Smooth muscle cell (in vitro differentiated cells): ENCODE measurements at regions not wholly inside any gene's neighbourhood (a gene's known extent, or its start where the extent isn't known, plus 50 kb on each side); places are given as distances from the start of the nearest gene placed in this dataset.
"Not testable (repeated sequence)": the region's sequence is repeated elsewhere in the genome, so short reads cannot be mapped to it uniquely, and the experiment has no call there.

Experiments
- DNase-seq: peaks from one replicate; lab custom pipeline; 2025; ENCODE audit not compliant: unreplicated experiment; lab: John Stamatoyannopoulos, UW
- H2AFZ ChIP-seq: fragments of 200-600 bp; sonication (generic); 2 replicates; pipeline ENCODE4 v1.6.0; 2016; ENCODE audit warnings: antibody characterized with exemption, low read depth, mild to moderate bottlenecking
- H3F3A ChIP-seq: fragments of 200-600 bp; sonication (generic); 2 replicates; pipeline ENCODE4 v1.6.0; 2017; ENCODE audit warnings: antibody characterized with exemption, low read depth
- H3K27ac ChIP-seq: fragments of 200-600 bp; sonication (generic); 2 replicates; pipeline ENCODE4 v1.5.1; 2016; ENCODE audit warnings: low read depth, mild to moderate bottlenecking
- H3K27me3 ChIP-seq: fragments of 200-600 bp; sonication (generic); 2 replicates; pipeline ENCODE4 v1.6.1; 2016; ENCODE audit warnings: low read depth, mild to moderate bottlenecking
- H3K36me3 ChIP-seq: fragments of 200-600 bp; sonication (generic); 2 replicates; pipeline ENCODE4 v1.5.1; 2016; ENCODE audit warnings: low read depth
- H3K4me1 ChIP-seq: fragments of 200-600 bp; sonication (generic); 2 replicates; pipeline ENCODE4 v1.5.1; 2016; ENCODE audit warnings: low read depth
- H3K4me2 ChIP-seq: fragments of 200-600 bp; sonication (generic); 2 replicates; pipeline ENCODE4 v1.6.0; 2016; ENCODE audit warnings: mild to moderate bottlenecking
- H3K4me3 ChIP-seq: fragments of 200-600 bp; sonication (generic); 2 replicates; pipeline ENCODE4 v1.5.1; 2016; ENCODE audit warnings: mild to moderate bottlenecking
- H3K79me2 ChIP-seq: fragments of 200-600 bp; sonication (generic); 2 replicates; pipeline ENCODE4 v1.6.0; 2016; ENCODE audit warnings: low read depth, mild to moderate bottlenecking
- H3K9ac ChIP-seq: fragments of 200-600 bp; sonication (generic); 2 replicates; pipeline ENCODE4 v1.6.0; 2016; ENCODE audit warnings: low read depth
- H3K9me3 ChIP-seq: fragments of 200-600 bp; sonication (generic); replicated peaks from 2 replicates; pipeline ENCODE4 v1.5.1; 2016; ENCODE audit warnings: low read depth
- H4K20me1 ChIP-seq: fragments of 200-600 bp; sonication (generic); 2 replicates; pipeline ENCODE4 v1.6.0; 2016; ENCODE audit warnings: low read depth
- WGBS: methylation state at CpG from one replicate; pipeline ENCODE4 v1.1.7; 2016; ENCODE audit warnings: low lambda C conversion rate; 5-methylcytosine and 5-hydroxymethylcytosine counted together
- TF ChIP-seq, protein P1 (sequence below): fragments of 200-600 bp; sonication (generic); IDR thresholded peaks from 2 replicates; pipeline ENCODE4 v1.5.1; 2017; ENCODE audit warnings: borderline replicate concordance, mild to moderate bottlenecking, antibody characterized with exemption; ENCODE audit not compliant: insufficient read depth, poor library complexity, severe bottlenecking

DNA sequence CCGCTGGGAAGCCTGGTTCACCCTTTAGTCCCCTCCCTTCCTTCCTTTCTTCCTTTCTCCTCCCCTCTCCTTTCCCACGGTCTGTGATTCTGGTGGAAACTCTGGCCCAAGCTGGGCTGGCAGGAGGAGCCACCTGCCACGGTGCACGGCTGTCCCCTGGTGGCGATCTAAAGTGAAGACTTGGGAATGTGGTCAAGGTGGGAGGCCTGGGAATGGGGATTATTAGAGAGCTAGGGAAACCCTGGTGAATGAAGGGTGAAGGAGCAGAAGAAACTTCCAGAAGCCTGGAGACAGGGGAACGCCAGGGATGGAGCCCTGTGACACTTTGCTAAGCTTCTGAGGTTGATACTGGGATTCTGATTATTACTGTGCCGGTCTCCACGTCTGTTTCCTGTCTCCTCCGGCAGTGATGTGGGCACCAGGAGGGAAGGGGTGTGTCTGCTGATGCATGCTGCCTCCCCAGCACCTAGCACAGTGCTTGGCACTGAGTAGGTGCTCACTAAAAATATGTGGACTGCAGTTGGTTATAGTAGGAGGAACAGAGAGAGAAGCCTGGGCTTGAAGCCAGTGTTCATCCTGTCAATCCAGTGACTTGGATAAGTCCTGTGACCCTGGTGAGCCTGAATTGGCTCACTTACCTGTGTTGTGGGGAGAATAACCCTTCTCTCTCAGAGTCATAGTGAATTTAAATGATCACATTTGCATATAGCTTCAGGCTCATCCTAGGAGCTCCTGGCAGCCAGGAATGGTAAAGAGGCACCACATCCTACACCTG is 71.2 kb upstream of the NBPF3 start:
- WGBS = 24% methylated on average over 9 of the region's 9 CpGs
- Histone ChIP-seq H3K27me3 (no peaks in the 10 kb centered on the region), H4K20me1 (no peaks in the 10 kb centered on the region), H3K79me2 (no peaks in the 10 kb centered on the region), H3K4me1 (no peaks in the 10 kb centered on the region), H2AFZ (no peak overlapping the region), H3K36me3 (no peaks in the 10 kb centered on the region), H3K9me3 (no peaks in the 10 kb centered on the region), H3F3A (no peaks in the 10 kb centered on the region), H3K27ac (no peak overlapping the region), H3K9ac (no peak overlapping the region), H3K4me3 (no peak overlapping the region), H3K4me2 (peak overlapping the region; percentile 61)
- TF ChIP-seq, protein P1, sequence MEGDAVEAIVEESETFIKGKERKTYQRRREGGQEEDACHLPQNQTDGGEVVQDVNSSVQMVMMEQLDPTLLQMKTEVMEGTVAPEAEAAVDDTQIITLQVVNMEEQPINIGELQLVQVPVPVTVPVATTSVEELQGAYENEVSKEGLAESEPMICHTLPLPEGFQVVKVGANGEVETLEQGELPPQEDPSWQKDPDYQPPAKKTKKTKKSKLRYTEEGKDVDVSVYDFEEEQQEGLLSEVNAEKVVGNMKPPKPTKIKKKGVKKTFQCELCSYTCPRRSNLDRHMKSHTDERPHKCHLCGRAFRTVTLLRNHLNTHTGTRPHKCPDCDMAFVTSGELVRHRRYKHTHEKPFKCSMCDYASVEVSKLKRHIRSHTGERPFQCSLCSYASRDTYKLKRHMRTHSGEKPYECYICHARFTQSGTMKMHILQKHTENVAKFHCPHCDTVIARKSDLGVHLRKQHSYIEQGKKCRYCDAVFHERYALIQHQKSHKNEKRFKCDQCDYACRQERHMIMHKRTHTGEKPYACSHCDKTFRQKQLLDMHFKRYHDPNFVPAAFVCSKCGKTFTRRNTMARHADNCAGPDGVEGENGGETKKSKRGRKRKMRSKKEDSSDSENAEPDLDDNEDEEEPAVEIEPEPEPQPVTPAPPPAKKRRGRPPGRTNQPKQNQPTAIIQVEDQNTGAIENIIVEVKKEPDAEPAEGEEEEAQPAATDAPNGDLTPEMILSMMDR = peak; percentile 99
- peak; percentile 48 for DNase-seq

DNA sequence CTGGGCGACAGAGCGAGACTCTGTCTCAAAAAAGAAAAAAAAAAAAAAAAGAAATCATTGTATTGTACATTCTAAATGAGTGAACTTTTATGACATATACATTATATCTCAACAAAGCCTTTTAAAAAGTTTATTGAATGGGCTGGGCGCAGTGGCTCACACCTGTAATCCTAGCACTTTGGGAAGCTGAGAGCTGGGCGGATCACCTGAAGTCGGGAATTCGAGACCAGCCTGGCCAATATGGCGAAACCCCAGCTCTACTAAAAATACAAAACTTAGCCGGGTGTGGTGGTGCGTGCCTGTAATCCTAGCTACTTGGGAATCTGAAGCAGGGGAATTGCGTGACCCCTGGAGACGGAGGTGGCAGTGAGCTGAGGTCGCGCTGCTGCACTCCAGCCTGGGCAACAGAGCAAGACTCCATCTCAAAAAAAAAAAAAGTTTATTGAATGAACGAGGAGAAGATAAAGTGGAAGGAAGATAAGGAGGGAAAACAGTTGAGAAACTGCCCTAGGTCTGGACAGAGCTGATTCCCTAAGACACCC is 71.9 kb upstream of the NBPF3 start:
- H3K4me3 ChIP-seq, H2AFZ ChIP-seq, H3K9ac ChIP-seq, H3F3A ChIP-seq, H3K4me1 ChIP-seq, H3K27ac ChIP-seq, H3K9me3 ChIP-seq, DNase-seq, H3K79me2 ChIP-seq, H4K20me1 ChIP-seq, H3K36me3 ChIP-seq, H3K27me3 ChIP-seq: not testable (repeated sequence)
- WGBS = 75% methylated on average over 14 of the region's 14 CpGs
- H3K4me2 ChIP-seq = peak overlapping the region; percentile 61

DNA sequence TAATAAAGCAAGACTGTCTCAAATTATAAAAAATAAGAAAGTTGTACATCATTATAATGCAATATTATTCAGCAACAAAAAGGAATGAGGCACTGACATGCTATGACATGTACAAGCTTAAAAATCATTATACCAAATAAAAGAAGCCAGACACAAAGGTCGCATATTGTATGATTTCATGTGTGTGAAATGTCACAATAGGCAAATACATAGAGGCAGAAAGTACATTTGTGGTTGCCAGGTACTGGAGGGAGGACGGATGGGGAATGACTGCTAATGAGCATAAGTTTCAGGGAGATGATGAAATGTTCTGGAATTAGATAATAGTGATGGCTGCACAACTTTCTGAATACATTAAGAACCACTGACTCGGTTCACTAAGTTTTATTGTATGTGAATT is 73.6 kb upstream of the NBPF3 start:
- H3F3A ChIP-seq = no peaks in the 10 kb centered on the region
- no peaks in the 10 kb centered on the region for H3K79me2 ChIP-seq
- no peak for DNase-seq
- TF ChIP-seq, protein P1 = no peak
- no peaks in the 10 kb centered on the region for H3K36me3 ChIP-seq
- H3K27ac ChIP-seq = no peak overlapping the region
- H3K27me3 ChIP-seq = no peaks in the 10 kb centered on the region
- no peak overlapping the region for H3K4me3 ChIP-seq
- H3K9me3 ChIP-seq = no peaks in the 10 kb centered on the region
- H4K20me1 ChIP-seq = no peaks in the 10 kb centered on the region
- 91% methylated on average over 3 of the region's 3 CpGs for WGBS
- H3K9ac ChIP-seq = no peak overlapping the region
- no peak overlapping the region for H2AFZ ChIP-seq
- H3K4me2 ChIP-seq = no peak overlapping the region
- no peaks in the 10 kb centered on the region for H3K4me1 ChIP-seq

DNA sequence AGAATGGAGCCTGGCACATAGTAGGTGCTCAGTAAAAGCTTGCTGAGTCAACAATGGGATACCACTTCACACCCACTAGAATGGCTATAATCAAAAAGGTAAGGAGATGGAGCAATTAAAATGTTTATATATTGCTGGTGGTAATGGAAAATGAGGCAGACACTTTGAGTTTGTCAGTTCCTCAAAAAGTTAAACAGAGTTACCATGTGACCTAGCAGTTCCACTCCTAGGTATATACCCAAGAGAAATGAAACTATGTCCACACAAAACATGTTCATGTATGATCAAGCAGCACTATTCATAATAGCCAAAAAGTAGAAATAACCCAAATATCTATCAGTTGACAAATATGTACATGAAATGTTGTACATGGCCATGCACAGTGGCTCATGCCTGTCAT is 74.8 kb upstream of the ECE1 start:
- no peaks in the 10 kb centered on the region for H3F3A ChIP-seq
- no peaks in the 10 kb centered on the region for H3K27me3 ChIP-seq
- no peak overlapping the region for H3K4me2 ChIP-seq
- H3K36me3 ChIP-seq = no peaks in the 10 kb centered on the region
- no peaks in the 10 kb centered on the region for H3K4me1 ChIP-seq
- no peak overlapping the region for H3K27ac ChIP-seq
- no peaks in the 10 kb centered on the region for H3K79me2 ChIP-seq
- no peak for DNase-seq
- no peaks in the 10 kb centered on the region for H4K20me1 ChIP-seq
- TF ChIP-seq, protein P1 = no peak
- no peak overlapping the region for H3K4me3 ChIP-seq
- no peaks in the 10 kb centered on the region for H3K9me3 ChIP-seq
- no peak overlapping the region for H3K9ac ChIP-seq
- no peak overlapping the region for H2AFZ ChIP-seq
